ENCODE measurements at regions not wholly inside any gene's neighbourhood (a gene's known extent, or its start where the extent isn't known, plus 50 kb on each side); places are given as distances from the start of the nearest gene placed in this dataset.

DNA sequence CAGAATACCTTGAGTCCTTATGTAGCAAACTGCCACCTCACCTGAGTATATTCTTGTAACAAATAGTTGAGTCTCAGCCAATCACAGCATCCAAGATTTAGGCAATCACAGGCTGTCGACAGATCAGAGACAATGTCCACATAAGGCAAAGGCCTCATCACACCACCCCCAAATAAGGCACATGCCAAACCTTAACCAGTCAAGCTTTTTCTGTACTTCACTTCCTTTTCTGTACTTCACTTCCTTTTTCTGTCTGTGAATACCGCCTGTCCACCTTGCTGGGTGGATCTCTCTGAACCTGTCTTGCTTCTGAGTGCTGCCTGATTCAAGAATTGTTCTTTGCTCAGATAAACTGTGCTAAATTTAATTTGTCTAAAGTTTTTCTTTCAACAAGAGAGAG is 210.4 kb upstream of the N4BP1 start:
- Histone ChIP-seq H3K9ac (ENCODE audit: insufficient read length) (no peak overlapping the region), H3K36me3 (ENCODE audit: insufficient read depth, low read length) (no peaks in the 10 kb centered on the region), H3K9me3 (ENCODE audit: low read depth, low read length) (no peaks in the 10 kb centered on the region), H3K27ac (no peak overlapping the region), H3K4me3 (no peak overlapping the region)
- no peak for DNase-seq (ENCODE audit: low read depth, low spot score)
- TF ChIP-seq FOXP2 (optimal IDR thresholded peaks at IDR 0.05; ENCODE audit: control extremely low read depth, extremely low read length, insufficient read depth) (no peak), POLR2AphosphoS5 (IDR thresholded peaks at IDR 0.05; ENCODE audit: borderline replicate concordance, low read depth, low read length) (no peak), EZH2 (IDR thresholded peaks at IDR 0.05) (no peak)

DNA sequence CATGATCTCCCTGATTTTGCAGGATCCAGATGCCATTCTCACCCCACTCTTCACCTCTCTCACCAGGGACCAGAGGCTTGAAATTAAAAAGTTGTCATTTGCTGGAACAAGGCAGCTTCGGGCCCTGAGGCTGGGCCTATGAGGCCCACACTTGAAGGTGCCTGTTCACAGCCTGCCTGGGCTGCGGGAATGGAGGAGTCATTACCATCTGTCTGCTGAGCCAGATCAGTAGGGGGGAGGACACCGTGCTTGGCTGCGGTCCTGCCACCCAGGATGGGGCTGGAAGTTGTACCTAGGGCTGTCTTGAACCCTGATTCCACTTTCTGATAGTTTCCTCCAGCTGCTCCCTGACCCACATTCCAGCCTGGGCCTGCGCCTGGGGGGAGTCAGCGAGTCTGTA is 208.3 kb upstream of the N4BP1 start:
- Histone ChIP-seq H3K36me3 (ENCODE audit: insufficient read depth, low read length) (no peaks in the 10 kb centered on the region), H3K9me3 (ENCODE audit: low read depth, low read length) (no peaks in the 10 kb centered on the region), H3K27ac (no peak overlapping the region), H3K9ac (ENCODE audit: insufficient read length) (no peak overlapping the region), H3K4me3 (no peak overlapping the region)
- no peak for DNase-seq (ENCODE audit: low read depth, low spot score)
- TF ChIP-seq FOXP2 (optimal IDR thresholded peaks at IDR 0.05; ENCODE audit: control extremely low read depth, extremely low read length, insufficient read depth) (no peak), POLR2AphosphoS5 (IDR thresholded peaks at IDR 0.05; ENCODE audit: borderline replicate concordance, low read depth, low read length) (no peak), EZH2 (IDR thresholded peaks at IDR 0.05) (no peak)

GRCh38 chr16:48817032-48817431 is 207.1 kb upstream of the N4BP1 start:
- Histone ChIP-seq H3K4me3 (no peak overlapping the region), H3K36me3 (ENCODE audit: insufficient read depth, low read length) (no peaks in the 10 kb centered on the region), H3K9me3 (ENCODE audit: low read depth, low read length) (no peaks in the 10 kb centered on the region), H3K27ac (no peak overlapping the region), H3K9ac (ENCODE audit: insufficient read length) (no peak overlapping the region)
- no peak for DNase-seq (ENCODE audit: low read depth, low spot score)
- TF ChIP-seq EZH2 (IDR thresholded peaks at IDR 0.05): no peak
- no peak for TF ChIP-seq FOXP2 (optimal IDR thresholded peaks at IDR 0.05; ENCODE audit: control extremely low read depth, extremely low read length, insufficient read depth)
- TF ChIP-seq POLR2AphosphoS5 (IDR thresholded peaks at IDR 0.05; ENCODE audit: borderline replicate concordance, low read depth, low read length): no peak

GRCh38 chr16:48816393-48816792 is 206.4 kb upstream of the N4BP1 start:
- Histone ChIP-seq H3K36me3 (ENCODE audit: insufficient read depth, low read length) (no peaks in the 10 kb centered on the region), H3K4me3 (no peak overlapping the region), H3K27ac (no peak overlapping the region), H3K9ac (ENCODE audit: insufficient read length) (no peak overlapping the region), H3K9me3 (ENCODE audit: low read depth, low read length) (no peaks in the 10 kb centered on the region)
- DNase-seq (ENCODE audit: low read depth, low spot score): no peak
- TF ChIP-seq FOXP2 (optimal IDR thresholded peaks at IDR 0.05; ENCODE audit: control extremely low read depth, extremely low read length, insufficient read depth): no peak
- TF ChIP-seq EZH2 (IDR thresholded peaks at IDR 0.05): no peak
- no peak for TF ChIP-seq POLR2AphosphoS5 (IDR thresholded peaks at IDR 0.05; ENCODE audit: borderline replicate concordance, low read depth, low read length)

GRCh38 chr16:48814994-48815393 is 205.0 kb upstream of the N4BP1 start:
- H3K9me3 ChIP-seq (ENCODE audit: low read depth, low read length): no peaks in the 10 kb centered on the region

DNA sequence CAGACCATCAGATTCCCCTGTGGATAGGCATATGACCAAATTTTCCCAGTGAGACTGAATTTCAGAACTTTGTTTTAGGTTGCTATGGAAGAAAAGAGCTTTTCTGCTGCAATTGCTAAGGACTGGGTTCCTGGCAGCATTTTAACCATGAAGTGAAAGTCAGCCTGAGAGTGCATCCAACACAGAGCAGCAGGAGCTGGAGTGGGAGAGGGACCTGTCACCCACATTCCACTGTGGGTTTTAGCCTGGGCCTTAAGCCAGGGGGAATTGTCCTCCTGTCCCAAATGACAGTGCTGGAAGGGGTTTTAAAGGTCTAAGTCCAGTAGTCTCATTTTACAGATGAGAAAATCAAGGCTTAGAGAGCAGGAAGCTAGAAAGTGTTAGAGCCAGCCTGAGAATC is 203.5 kb upstream of the N4BP1 start:
- Histone ChIP-seq H3K27ac (no peak overlapping the region), H3K36me3 (ENCODE audit: insufficient read depth, low read length) (no peaks in the 10 kb centered on the region), H3K4me3 (no peak overlapping the region), H3K9me3 (ENCODE audit: low read depth, low read length) (no peaks in the 10 kb centered on the region), H3K9ac (ENCODE audit: insufficient read length) (no peak overlapping the region)
- no peak for TF ChIP-seq FOXP2 (optimal IDR thresholded peaks at IDR 0.05; ENCODE audit: control extremely low read depth, extremely low read length, insufficient read depth)
- no peak for DNase-seq (ENCODE audit: low read depth, low spot score)

More at GRCh38 chr16:48814994-48815393, 205.0 kb upstream of the N4BP1 start:
- no peak overlapping the region for H3K4me3 ChIP-seq
- TF ChIP-seq POLR2AphosphoS5 (IDR thresholded peaks at IDR 0.05; ENCODE audit: borderline replicate concordance, low read depth, low read length) (no peak), FOXP2 (optimal IDR thresholded peaks at IDR 0.05; ENCODE audit: control extremely low read depth, extremely low read length, insufficient read depth) (no peak), EZH2 (IDR thresholded peaks at IDR 0.05) (no peak)
- H3K9ac ChIP-seq (ENCODE audit: insufficient read length): no peak overlapping the region
- no peaks in the 10 kb centered on the region for H3K36me3 ChIP-seq (ENCODE audit: insufficient read depth, low read length)
- no peak overlapping the region for H3K27ac ChIP-seq
- no peak for DNase-seq (ENCODE audit: low read depth, low spot score)

GRCh38 chr16:48812856-48813255 is 202.9 kb upstream of the N4BP1 start:
- H3K4me3 ChIP-seq: no peak overlapping the region

DNA sequence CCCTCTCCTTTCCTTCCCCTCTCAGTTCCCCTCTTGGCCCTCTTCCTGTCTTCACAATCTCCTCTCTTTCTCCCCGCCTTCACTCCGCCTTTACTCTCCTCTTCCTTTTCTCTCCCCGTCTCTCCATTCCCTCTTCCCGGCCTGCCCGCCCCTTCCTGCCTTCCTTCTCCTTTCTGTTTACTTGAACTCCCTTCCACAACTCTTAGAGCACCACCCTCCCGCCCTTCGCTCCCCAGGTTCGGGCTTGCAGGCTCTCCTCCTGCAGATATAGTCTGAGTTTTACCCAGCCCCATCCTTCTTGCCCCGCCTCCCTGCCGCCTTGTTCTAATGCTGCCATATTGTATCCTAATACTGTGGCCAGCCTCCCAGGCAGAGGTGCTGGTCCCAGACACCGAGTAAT is 201.5 kb upstream of the N4BP1 start:
- no peak overlapping the region for H3K4me3 ChIP-seq
- no peak overlapping the region for H3K9ac ChIP-seq (ENCODE audit: insufficient read length)
- no peak for DNase-seq (ENCODE audit: low read depth, low spot score)
- H3K27ac ChIP-seq: no peak overlapping the region
- no peak for TF ChIP-seq EZH2 (IDR thresholded peaks at IDR 0.05)
- no peak for TF ChIP-seq FOXP2 (optimal IDR thresholded peaks at IDR 0.05; ENCODE audit: control extremely low read depth, extremely low read length, insufficient read depth)
- no peak for TF ChIP-seq POLR2AphosphoS5 (IDR thresholded peaks at IDR 0.05; ENCODE audit: borderline replicate concordance, low read depth, low read length)
- no peaks in the 10 kb centered on the region for H3K36me3 ChIP-seq (ENCODE audit: insufficient read depth, low read length)
- H3K9me3 ChIP-seq (ENCODE audit: low read depth, low read length): no peaks in the 10 kb centered on the region

More at GRCh38 chr16:48812856-48813255, 202.9 kb upstream of the N4BP1 start:
- no peak overlapping the region for H3K27ac ChIP-seq
- no peak for DNase-seq (ENCODE audit: low read depth, low spot score)
- H3K9me3 ChIP-seq (ENCODE audit: low read depth, low read length): no peaks in the 10 kb centered on the region
- H3K9ac ChIP-seq (ENCODE audit: insufficient read length): no peak overlapping the region
- H3K36me3 ChIP-seq (ENCODE audit: insufficient read depth, low read length): no peaks in the 10 kb centered on the region
- TF ChIP-seq EZH2 (IDR thresholded peaks at IDR 0.05) (no peak), POLR2AphosphoS5 (IDR thresholded peaks at IDR 0.05; ENCODE audit: borderline replicate concordance, low read depth, low read length) (no peak), FOXP2 (optimal IDR thresholded peaks at IDR 0.05; ENCODE audit: control extremely low read depth, extremely low read length, insufficient read depth) (no peak)

- no peak overlapping the region for H3K4me3 ChIP-seq
Observed at GRCh38 chr16:48810803-48811453, 200.9 kb upstream of the N4BP1 start.

More at GRCh38 chr16:48810803-48811453, 200.9 kb upstream of the N4BP1 start:
- DNase-seq (ENCODE audit: low read depth, low spot score): no peak
- TF ChIP-seq EZH2 (IDR thresholded peaks at IDR 0.05) (no peak), POLR2AphosphoS5 (IDR thresholded peaks at IDR 0.05; ENCODE audit: borderline replicate concordance, low read depth, low read length) (no peak), FOXP2 (optimal IDR thresholded peaks at IDR 0.05; ENCODE audit: control extremely low read depth, extremely low read length, insufficient read depth) (no peak)
- Histone ChIP-seq H3K9me3 (ENCODE audit: low read depth, low read length) (no peaks in the 10 kb centered on the region), H3K9ac (ENCODE audit: insufficient read length) (no peak overlapping the region), H3K36me3 (ENCODE audit: insufficient read depth, low read length) (no peaks in the 10 kb centered on the region), H3K27ac (no peak overlapping the region)
